Sigmoid colon (tissue), 4 donors: ENCODE measurements at regions not wholly inside any gene's neighbourhood (a gene's known extent, or its start where the extent isn't known, plus 50 kb on each side); places are given as distances from the start of the nearest gene placed in this dataset.

Experiments used
- CTCF ChIP-seq, 4 experiments: fragments of 450-650 bp in 3 of 4; fragments of 200-600 bp in 1 of 4; IDR thresholded peaks; one replicate each; pipeline ENCODE4 v1.5.1; 2016 to 2019; ENCODE audit warnings: antibody characterized with exemption in 4 of 4, mild to moderate bottlenecking in 3 of 4, moderate library complexity in 2 of 4
- POLR2A ChIP-seq, 2 donors: fragments of 450-650 bp; IDR thresholded peaks; one replicate each; pipeline ENCODE4 v1.6.1; 2016; ENCODE audit warnings: antibody characterized with exemption in 2 of 2, mild to moderate bottlenecking in 2 of 2, moderate library complexity in 2 of 2
- POLR2AphosphoS5 ChIP-seq, 4 donors: sonication (generic); formaldehyde crosslinking; IDR thresholded peaks; one replicate each; pipeline ENCODE4 v1.6.1; 2017; ENCODE audit warnings: antibody characterized with exemption in 4 of 4

- TF ChIP-seq CTCF (IDR thresholded peaks at IDR 0.05) = no peak
- TF ChIP-seq POLR2A (IDR thresholded peaks at IDR 0.05) = no peak
- no peak for TF ChIP-seq POLR2AphosphoS5 (IDR thresholded peaks at IDR 0.05)
Measured at GRCh38 chr14:77986773-77987172, 183.4 kb upstream of the NRXN3 start.
